HG03558 (cell line): ENCODE measurements at regions not wholly inside any gene's neighbourhood (a gene's known extent, or its start where the extent isn't known, plus 50 kb on each side); places are given as distances from the start of the nearest gene placed in this dataset.

Experiments
- ATAC-seq: cut with Tn5 transposase; IDR thresholded peaks from one replicate; pipeline ENCODE4 v1.9.1; 2021; ENCODE audit warnings: moderate number of reproducible peaks; ENCODE audit not compliant: unreplicated experiment; ENCODE audit errors: extremely low read depth

GRCh38 chr3:159789017-159789416, 199.6 kb upstream of the IL12A start:
- no peak for ATAC-seq

- ATAC-seq = no peak
These were observed 198.6 kb upstream of the IL12A start for GRCh38 chr3:159789742-159790635.

- ATAC-seq = no peak
These were observed 197.3 kb upstream of the IL12A start for GRCh38 chr3:159791336-159791735.

- ATAC-seq = no peak
These were observed 196.6 kb upstream of the IL12A start for GRCh38 chr3:159792070-159792469.

GRCh38 chr3:159795042-159795441, 193.6 kb upstream of the IL12A start:
- no peak for ATAC-seq

GRCh38 chr3:159795681-159796175, 192.9 kb upstream of the IL12A start:
- ATAC-seq = no peak

GRCh38 chr3:159796226-159796625, 192.4 kb upstream of the IL12A start:
- no peak for ATAC-seq

GRCh38 chr3:159796744-159797143, 191.9 kb upstream of the IL12A start:
- no peak for ATAC-seq

GRCh38 chr3:159797771-159798170, 190.9 kb upstream of the IL12A start:
- no peak for ATAC-seq

GRCh38 chr3:159798951-159799350, 189.7 kb upstream of the IL12A start:
- no peak for ATAC-seq

- ATAC-seq = no peak
These were observed 188.0 kb upstream of the IL12A start for GRCh38 chr3:159800434-159801155.

GRCh38 chr3:159802864-159803263, 185.8 kb upstream of the IL12A start:
- ATAC-seq = no peak

GRCh38 chr3:159803459-159803858, 185.2 kb upstream of the IL12A start:
- ATAC-seq = no peak

GRCh38 chr3:159804726-159805410, 183.8 kb upstream of the IL12A start:
- ATAC-seq = peak; percentile 96

GRCh38 chr3:159805411-159805772, 183.2 kb upstream of the IL12A start:
- ATAC-seq = no peak

GRCh38 chr3:159806412-159806811, 182.2 kb upstream of the IL12A start:
- ATAC-seq = no peak

GRCh38 chr3:159807137-159808040, 181.2 kb upstream of the IL12A start:
- no peak for ATAC-seq

GRCh38 chr3:159813822-159814531, 174.7 kb upstream of the IL12A start:
- no peak for ATAC-seq

- no peak for ATAC-seq
These were observed 172.1 kb upstream of the IL12A start for GRCh38 chr3:159816512-159816911.
